LHCN-M2 (cell line): ENCODE measurements at regions not wholly inside any gene's neighbourhood (a gene's known extent, or its start where the extent isn't known, plus 50 kb on each side); places are given as distances from the start of the nearest gene placed in this dataset.

Experiments
- DNase-seq: peaks from one replicate; pipeline ENCODE4 v3.0.0-alpha.2; 2012; ENCODE audit warnings: low read depth

- peak; percentile 29 for DNase-seq
Observed at GRCh38 chr16:79792664-79793351, 192.3 kb upstream of the MAF start.

GRCh38 chr16:79792076-79792475 lies 191.5 kb upstream of the MAF start:
- DNase-seq = no peak

- DNase-seq = no peak
Observed at GRCh38 chr16:79790854-79791253, 190.3 kb upstream of the MAF start.

GRCh38 chr16:79788949-79789348 lies 188.4 kb upstream of the MAF start:
- no peak for DNase-seq

- DNase-seq = no peak
Observed at GRCh38 chr16:79786389-79786788, 185.9 kb upstream of the MAF start.

- DNase-seq = peak; percentile 7
Observed at GRCh38 chr16:79784007-79784406, 183.5 kb upstream of the MAF start.

- DNase-seq = no peak
Observed at GRCh38 chr16:79777679-79778078, 177.1 kb upstream of the MAF start.

GRCh38 chr16:79776243-79776847 lies 175.8 kb upstream of the MAF start:
- DNase-seq = peak; percentile 64

GRCh38 chr16:79772784-79773183 lies 172.2 kb upstream of the MAF start:
- DNase-seq = no peak

- DNase-seq = no peak
Observed at GRCh38 chr16:79772048-79772447, 171.5 kb upstream of the MAF start.

- DNase-seq = peak; percentile 83
Observed at GRCh38 chr16:79770244-79771064, 169.9 kb upstream of the MAF start.

GRCh38 chr16:79769928-79770243 lies 169.3 kb upstream of the MAF start:
- DNase-seq = no peak

- no peak for DNase-seq
Observed at GRCh38 chr16:79769270-79769927, 168.9 kb upstream of the MAF start.

DNA sequence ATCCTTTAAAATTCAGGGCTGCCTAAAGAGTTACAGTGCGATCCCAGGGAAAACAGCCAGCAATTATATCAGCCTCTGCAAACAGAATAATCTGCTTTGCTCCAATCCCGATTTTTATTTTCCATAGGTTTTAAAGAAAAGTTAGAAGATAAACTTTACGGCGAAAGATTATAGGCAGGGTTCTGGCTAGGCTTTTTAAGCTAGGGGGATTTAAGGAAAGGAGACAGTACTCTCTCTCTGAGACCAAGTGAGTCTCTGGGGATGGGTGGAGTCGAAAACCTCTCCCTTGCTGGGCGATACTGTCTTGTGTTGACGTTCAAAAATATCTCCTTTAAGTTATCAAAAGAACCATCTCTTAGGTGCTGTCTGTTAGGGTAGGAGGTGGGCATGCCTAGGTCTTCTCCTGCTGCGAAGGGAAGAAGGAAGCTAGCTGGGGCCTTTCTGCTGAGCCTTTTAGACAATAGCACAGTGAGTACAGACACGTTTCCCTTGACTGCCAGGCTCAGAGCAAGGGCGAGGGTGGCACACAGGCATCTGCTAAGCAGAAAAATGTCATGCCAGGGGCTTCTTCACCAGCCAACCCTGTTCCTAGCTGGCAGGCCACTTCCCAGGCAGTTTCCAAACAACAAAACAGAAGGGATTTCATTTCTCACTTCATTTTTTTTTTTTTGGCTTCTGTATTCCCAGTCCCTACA lies 167.9 kb upstream of the MAF start:
- no peak for DNase-seq

GRCh38 chr16:79767421-79768275 lies 167.1 kb upstream of the MAF start:
- DNase-seq = peak; percentile 35

- DNase-seq = no peak
Observed at GRCh38 chr16:79765901-79766394, 165.4 kb upstream of the MAF start.

- DNase-seq = no peak
Observed at GRCh38 chr16:79765431-79765830, 164.9 kb upstream of the MAF start.

- no peak for DNase-seq
Observed at GRCh38 chr16:79764415-79765110, 164.0 kb upstream of the MAF start.

DNA sequence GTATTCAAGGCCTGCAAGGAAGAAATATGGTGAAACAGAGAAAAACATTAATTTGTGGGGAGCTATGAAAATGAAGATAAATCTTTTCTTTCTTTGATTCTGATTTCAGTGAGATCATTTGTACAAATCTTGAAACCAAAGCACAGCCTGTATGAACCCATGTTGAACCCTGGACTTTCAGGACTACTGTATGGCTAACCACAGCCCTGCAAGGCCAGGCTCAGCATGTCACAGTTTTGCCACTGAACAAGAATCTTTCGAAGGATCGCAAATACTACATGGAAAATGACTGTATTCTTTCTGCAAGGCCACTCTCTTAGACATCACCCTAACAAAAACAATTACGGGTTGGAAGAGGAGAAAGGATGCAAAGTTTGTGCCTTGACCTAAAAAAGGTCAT lies 161.7 kb upstream of the MAF start:
- DNase-seq = no peak
